WTC11 (cell line): ENCODE measurements at regions not wholly inside any gene's neighbourhood (a gene's known extent, or its start where the extent isn't known, plus 50 kb on each side); places are given as distances from the start of the nearest gene placed in this dataset.

Source experiments
- CBFB ChIP-seq: sonication (generic); formaldehyde crosslinking; IDR thresholded peaks from 2 replicates; pipeline ENCODE4 v1.8.1; 2022; ENCODE audit warnings: mild to moderate bottlenecking, low read depth, missing genetic modification reagents
- ELF4 ChIP-seq: sonication (generic); formaldehyde crosslinking; IDR thresholded peaks from 2 replicates; pipeline ENCODE4 v1.8.1; 2022; ENCODE audit warnings: low read depth, mild to moderate bottlenecking, moderate library complexity, missing genetic modification reagents
- FOXJ3 ChIP-seq: sonication (generic); formaldehyde crosslinking; IDR thresholded peaks from 2 replicates; pipeline ENCODE4 v1.9.0; 2021; ENCODE audit warnings: missing genetic modification reagents, mild to moderate bottlenecking, borderline replicate concordance
- FOXP1 ChIP-seq: sonication (generic); formaldehyde crosslinking; IDR thresholded peaks from 2 replicates; pipeline ENCODE4 v1.8.0; 2022; ENCODE audit warnings: missing genetic modification reagents, mild to moderate bottlenecking, moderate library complexity, borderline replicate concordance
- GABPB1 ChIP-seq: sonication (generic); formaldehyde crosslinking; IDR thresholded peaks from 2 replicates; pipeline ENCODE4 v1.8.1; 2023; ENCODE audit warnings: mild to moderate bottlenecking, missing genetic modification reagents
- JUN ChIP-seq: sonication (generic); formaldehyde crosslinking; IDR thresholded peaks from 2 replicates; pipeline ENCODE4 v1.8.0; 2023; ENCODE audit warnings: mild to moderate bottlenecking, missing genetic modification reagents
- NFE2L1 ChIP-seq: sonication (generic); formaldehyde crosslinking; IDR thresholded peaks from 2 replicates; pipeline ENCODE4 v1.8.1; 2023; ENCODE audit warnings: missing genetic modification reagents
- NFYB ChIP-seq: sonication (generic); formaldehyde crosslinking; conservative IDR thresholded peaks from 2 replicates; pipeline ENCODE4 v1.8.0; 2022; ENCODE audit warnings: low read depth, missing genetic modification reagents
- NR1H2 ChIP-seq: sonication (generic); formaldehyde crosslinking; IDR thresholded peaks from 2 replicates; pipeline ENCODE4 v1.9.0; 2021; ENCODE audit warnings: mild to moderate bottlenecking, moderate library complexity, missing genetic modification reagents
- ZNF121 ChIP-seq: sonication (generic); formaldehyde crosslinking; IDR thresholded peaks from 2 replicates; pipeline ENCODE4 v1.8.0; 2023; ENCODE audit warnings: missing genetic modification reagents
- ZNF263 ChIP-seq: sonication (generic); formaldehyde crosslinking; IDR thresholded peaks from 2 replicates; pipeline ENCODE4 v1.8.1; 2022; ENCODE audit warnings: low read depth, mild to moderate bottlenecking, moderate library complexity, missing genetic modification reagents
- TF ChIP-seq, protein P1 (sequence below): fragments of 200-600 bp; IDR thresholded peaks from 2 replicates; pipeline ENCODE4 v1.8.0; 2022; ENCODE audit warnings: antibody characterized with exemption
- TF ChIP-seq, protein P2 (sequence below): sonication (generic); formaldehyde crosslinking; IDR thresholded peaks from 2 replicates; pipeline ENCODE4 v1.8.0; 2022; ENCODE audit warnings: mild to moderate bottlenecking, missing genetic modification reagents
- TF ChIP-seq, protein P3 (sequence below): sonication (generic); formaldehyde crosslinking; IDR thresholded peaks from 2 replicates; pipeline ENCODE4 v1.8.1; 2022; ENCODE audit warnings: mild to moderate bottlenecking, missing genetic modification reagents, moderate library complexity, borderline replicate concordance

DNA sequence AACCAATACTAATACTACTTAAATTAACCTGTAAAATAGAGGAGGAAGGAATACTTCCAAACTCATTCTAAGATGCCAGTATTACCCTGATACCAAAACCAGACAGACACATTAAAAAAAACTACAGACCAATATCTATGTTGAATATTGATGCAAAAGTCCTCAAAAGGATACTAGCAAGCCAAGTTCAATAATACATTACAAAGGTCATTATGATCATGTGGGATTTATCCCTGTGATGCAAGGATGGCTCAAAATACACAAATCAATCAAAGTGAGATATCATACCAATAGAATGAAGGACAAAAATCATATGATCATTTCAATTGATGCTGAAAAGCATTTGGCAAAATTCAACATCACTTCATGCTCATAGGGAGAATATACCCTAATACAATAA is 97.2 kb upstream of the ATXN7L3B start:
- TF ChIP-seq ZNF121 (CRISPR knock-in tag) (no peak), FOXJ3 (CRISPR knock-in tag) (no peak), CBFB (CRISPR knock-in tag) (no peak), ELF4 (CRISPR knock-in tag) (no peak), NFE2L1 (CRISPR knock-in tag) (no peak), JUN (CRISPR knock-in tag) (no peak), FOXP1 (CRISPR knock-in tag) (no peak), NR1H2 (CRISPR knock-in tag) (no peak), GABPB1 (CRISPR knock-in tag) (no peak), NFYB (CRISPR knock-in tag) (no peak), ZNF263 (CRISPR knock-in tag) (no peak)
- TF ChIP-seq, protein P1, sequence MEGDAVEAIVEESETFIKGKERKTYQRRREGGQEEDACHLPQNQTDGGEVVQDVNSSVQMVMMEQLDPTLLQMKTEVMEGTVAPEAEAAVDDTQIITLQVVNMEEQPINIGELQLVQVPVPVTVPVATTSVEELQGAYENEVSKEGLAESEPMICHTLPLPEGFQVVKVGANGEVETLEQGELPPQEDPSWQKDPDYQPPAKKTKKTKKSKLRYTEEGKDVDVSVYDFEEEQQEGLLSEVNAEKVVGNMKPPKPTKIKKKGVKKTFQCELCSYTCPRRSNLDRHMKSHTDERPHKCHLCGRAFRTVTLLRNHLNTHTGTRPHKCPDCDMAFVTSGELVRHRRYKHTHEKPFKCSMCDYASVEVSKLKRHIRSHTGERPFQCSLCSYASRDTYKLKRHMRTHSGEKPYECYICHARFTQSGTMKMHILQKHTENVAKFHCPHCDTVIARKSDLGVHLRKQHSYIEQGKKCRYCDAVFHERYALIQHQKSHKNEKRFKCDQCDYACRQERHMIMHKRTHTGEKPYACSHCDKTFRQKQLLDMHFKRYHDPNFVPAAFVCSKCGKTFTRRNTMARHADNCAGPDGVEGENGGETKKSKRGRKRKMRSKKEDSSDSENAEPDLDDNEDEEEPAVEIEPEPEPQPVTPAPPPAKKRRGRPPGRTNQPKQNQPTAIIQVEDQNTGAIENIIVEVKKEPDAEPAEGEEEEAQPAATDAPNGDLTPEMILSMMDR: no peak
- TF ChIP-seq, protein P2, sequence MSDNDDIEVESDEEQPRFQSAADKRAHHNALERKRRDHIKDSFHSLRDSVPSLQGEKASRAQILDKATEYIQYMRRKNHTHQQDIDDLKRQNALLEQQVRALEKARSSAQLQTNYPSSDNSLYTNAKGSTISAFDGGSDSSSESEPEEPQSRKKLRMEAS (CRISPR knock-in tag): no peak
- TF ChIP-seq, protein P3, sequence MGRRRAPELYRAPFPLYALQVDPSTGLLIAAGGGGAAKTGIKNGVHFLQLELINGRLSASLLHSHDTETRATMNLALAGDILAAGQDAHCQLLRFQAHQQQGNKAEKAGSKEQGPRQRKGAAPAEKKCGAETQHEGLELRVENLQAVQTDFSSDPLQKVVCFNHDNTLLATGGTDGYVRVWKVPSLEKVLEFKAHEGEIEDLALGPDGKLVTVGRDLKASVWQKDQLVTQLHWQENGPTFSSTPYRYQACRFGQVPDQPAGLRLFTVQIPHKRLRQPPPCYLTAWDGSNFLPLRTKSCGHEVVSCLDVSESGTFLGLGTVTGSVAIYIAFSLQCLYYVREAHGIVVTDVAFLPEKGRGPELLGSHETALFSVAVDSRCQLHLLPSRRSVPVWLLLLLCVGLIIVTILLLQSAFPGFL: no peak
